Spleen (tissue), 11 donors: ENCODE measurements at regions not wholly inside any gene's neighbourhood (a gene's known extent, or its start where the extent isn't known, plus 50 kb on each side); places are given as distances from the start of the nearest gene placed in this dataset.

Experiments
- DNase-seq: peaks from one replicate; pipeline ENCODE4 v3.0.0-alpha.2; 2020
- H3K27ac ChIP-seq, 8 donors: fragments of 200-600 bp; sonication (generic) in 7 of 8; 1 replicate in 4 of 8; 2 replicates in 4 of 8; pipeline versions ENCODE4 v1.5.0 to v1.8.0; 2016 to 2021; ENCODE audit warnings: inconsistent platforms in 4 of 8, mild to moderate bottlenecking in 4 of 8, moderate library complexity in 1 of 8
- H3K27me3 ChIP-seq, 7 donors: fragments of 200-600 bp; sonication (generic) in 6 of 7; replicated peaks in 1 of 7; 1 replicate in 4 of 7; 2 replicates in 3 of 7; pipeline versions ENCODE4 v1.5.0 to v1.8.0; 2016 to 2021; ENCODE audit warnings: inconsistent platforms in 3 of 7, mild to moderate bottlenecking in 1 of 7
- H3K36me3 ChIP-seq, 6 donors: fragments of 200-600 bp; sonication (generic) in 5 of 6; 1 replicate in 4 of 6; 2 replicates in 2 of 6; pipeline versions ENCODE4 v1.5.0 to v1.8.0; 2016 to 2021; ENCODE audit warnings: inconsistent platforms in 2 of 6
- H3K4me1 ChIP-seq, 6 donors: fragments of 200-600 bp; sonication (generic) in 5 of 6; 1 replicate in 3 of 6; 2 replicates in 3 of 6; pipeline versions ENCODE4 v1.5.0 to v1.8.0; 2016 to 2021; ENCODE audit warnings: inconsistent platforms in 3 of 6
- H3K4me3 ChIP-seq, 8 donors: fragments of 200-600 bp; sonication (generic) in 7 of 8; 1 replicate in 4 of 8; 2 replicates in 4 of 8; pipeline versions ENCODE4 v1.5.0 to v1.8.0; 2016 to 2021; ENCODE audit warnings: inconsistent platforms in 4 of 8, mild to moderate bottlenecking in 4 of 8, moderate library complexity in 2 of 8
- H3K9me3 ChIP-seq, 8 donors: fragments of 200-600 bp; sonication (generic) in 7 of 8; 1 replicate in 4 of 8; 2 replicates in 4 of 8; pipeline versions ENCODE4 v1.5.0 to v1.8.0; 2016 to 2021; ENCODE audit warnings: inconsistent platforms in 4 of 8
- CTCF ChIP-seq, 11 experiments: fragments of 200-600 bp in 7 of 11; fragments of 450-650 bp in 4 of 11; sonication (generic) in 4 of 11; IDR thresholded peaks in 8 of 11; conservative IDR thresholded peaks in 3 of 11; 1 replicate in 7 of 11; 2 replicates in 4 of 11; pipeline versions ENCODE4 v1.4.0 to v1.8.0; 2016 to 2021; ENCODE audit warnings: antibody characterized with exemption in 11 of 11, inconsistent platforms in 4 of 11, mild to moderate bottlenecking in 1 of 11
- POLR2A ChIP-seq, 3 donors: fragments of 450-650 bp; IDR thresholded peaks; one replicate each; pipeline ENCODE4 v1.5.1; 2017; ENCODE audit warnings: antibody characterized with exemption in 3 of 3, mild to moderate bottlenecking in 1 of 3
- POLR2AphosphoS5 ChIP-seq, 3 donors: sonication (generic); formaldehyde crosslinking; IDR thresholded peaks; one replicate each; pipeline ENCODE4 v1.5.1; 2017; ENCODE audit warnings: antibody characterized with exemption in 3 of 3
- WGBS, 5 donors: extraction: QIAGEN DNeasy Blood & Tissue Kit in 3 of 5; methylation state at CpG; one replicate each; pipeline versions ENCODE4 v1.1.5 to v1.1.7; 2013 to 2018; 5-methylcytosine and 5-hydroxymethylcytosine counted together
- intact Hi-C: fragments of 100-400 bp; cut with DNase I; formaldehyde crosslinking; loops from one replicate; pipeline ENCODE4 v1.15.0; 2023; ENCODE audit warnings: low total_unique reads
- donor health status: healthy with polysubstance abuse.
- donor health status: DM: no; HTN: no; CAD: no; lungs with moderate emphysema.
- donor health status: DM: no; HTN: no; CAD: no.
- donor health status: Bipolar disorder and iron deficiency.
- donor health status: healthy.
- donor health status: DM: no; HTN: no; CAD: no.
- donor health status: DM: yes; HTN: yes; CAD: no.

- Histone ChIP-seq H3K9me3 (peaks cover 0 to 24% (median under 1%) of the 10 kb centered on the region in 8 donors), H3K4me3 (no peak overlapping the region), H3K27ac (no peak overlapping the region), H3K27me3 (no peaks in the 10 kb centered on the region), H3K36me3 (no peaks in the 10 kb centered on the region), H3K4me1 (no peaks in the 10 kb centered on the region)
- WGBS, 5 donors = 81 to 89% (median 86%) methylated on average over 2 of the region's 2 CpGs
- no peak for TF ChIP-seq CTCF (IDR thresholded peaks at IDR 0.05 in 8 of 11, conservative IDR thresholded peaks at IDR 0.05 in 3 of 11)
- TF ChIP-seq POLR2A (IDR thresholded peaks at IDR 0.05) = no peak
- TF ChIP-seq POLR2AphosphoS5 (IDR thresholded peaks at IDR 0.05) = no peak
- intact Hi-C loops = no loop called here
- no peak for DNase-seq
Measured at GRCh38 chr13:65347420-65348030, 1882.6 kb downstream of the PCDH9 start.

GRCh38 chr13:65343898-65344663 lies 1886.1 kb downstream of the PCDH9 start:
- Histone ChIP-seq H3K27me3 (no peaks in the 10 kb centered on the region), H3K27ac (no peak overlapping the region), H3K9me3 (peaks cover 0 to 18% (median 0%) of the 10 kb centered on the region in 8 donors), H3K36me3 (no peaks in the 10 kb centered on the region), H3K4me3 (no peak overlapping the region), H3K4me1 (no peaks in the 10 kb centered on the region)
- intact Hi-C loops = no loop called here
- no peak for DNase-seq
- 0 to 93% (median 43%) methylated on average over 1 of the region's 1 CpG for WGBS, 5 donors
- TF ChIP-seq POLR2AphosphoS5 (IDR thresholded peaks at IDR 0.05) = no peak
- TF ChIP-seq POLR2A (IDR thresholded peaks at IDR 0.05) = no peak
- no peak for TF ChIP-seq CTCF (IDR thresholded peaks at IDR 0.05 in 8 of 11, conservative IDR thresholded peaks at IDR 0.05 in 3 of 11)

GRCh38 chr13:65342541-65343337 lies 1887.4 kb downstream of the PCDH9 start:
- no peak for DNase-seq
- intact Hi-C loops = no loop called here
- no peak for TF ChIP-seq POLR2AphosphoS5 (IDR thresholded peaks at IDR 0.05)
- no peak for TF ChIP-seq POLR2A (IDR thresholded peaks at IDR 0.05)
- no peak for TF ChIP-seq CTCF (IDR thresholded peaks at IDR 0.05 in 8 of 11, conservative IDR thresholded peaks at IDR 0.05 in 3 of 11)

GRCh38 chr13:65339241-65339640 lies 1890.9 kb downstream of the PCDH9 start:
- no peak for DNase-seq
- WGBS, 5 donors = 59 to 74% (median 62%) methylated on average over 3 of the region's 3 CpGs
- Histone ChIP-seq H3K27me3 (no peaks in the 10 kb centered on the region), H3K27ac (no peak overlapping the region), H3K4me1 (no peaks in the 10 kb centered on the region), H3K36me3 (no peaks in the 10 kb centered on the region), H3K9me3 (no peaks in the 10 kb centered on the region), H3K4me3 (no peak overlapping the region)
- intact Hi-C loops = no loop called here
- TF ChIP-seq POLR2AphosphoS5 (IDR thresholded peaks at IDR 0.05) (no peak), CTCF (IDR thresholded peaks at IDR 0.05 in 8 of 11, conservative IDR thresholded peaks at IDR 0.05 in 3 of 11) (no peak), POLR2A (IDR thresholded peaks at IDR 0.05) (no peak)

More at GRCh38 chr13:65342541-65343337, 1887.4 kb downstream of the PCDH9 start:
- H3K4me1 ChIP-seq = no peaks in the 10 kb centered on the region
- H3K4me3 ChIP-seq = no peak overlapping the region
- H3K27me3 ChIP-seq = no peaks in the 10 kb centered on the region
- H3K36me3 ChIP-seq = no peaks in the 10 kb centered on the region
- no peak overlapping the region for H3K27ac ChIP-seq
- peaks cover 0 to 18% (median 0%) of the 10 kb centered on the region in 8 donors for H3K9me3 ChIP-seq
